ENCODE measurements at regions not wholly inside any gene's neighbourhood (a gene's known extent, or its start where the extent isn't known, plus 50 kb on each side); places are given as distances from the start of the nearest gene placed in this dataset.
"Not testable (repeated sequence)": the region's sequence is repeated elsewhere in the genome, so short reads cannot be mapped to it uniquely, and the experiment has no call there.

DNA sequence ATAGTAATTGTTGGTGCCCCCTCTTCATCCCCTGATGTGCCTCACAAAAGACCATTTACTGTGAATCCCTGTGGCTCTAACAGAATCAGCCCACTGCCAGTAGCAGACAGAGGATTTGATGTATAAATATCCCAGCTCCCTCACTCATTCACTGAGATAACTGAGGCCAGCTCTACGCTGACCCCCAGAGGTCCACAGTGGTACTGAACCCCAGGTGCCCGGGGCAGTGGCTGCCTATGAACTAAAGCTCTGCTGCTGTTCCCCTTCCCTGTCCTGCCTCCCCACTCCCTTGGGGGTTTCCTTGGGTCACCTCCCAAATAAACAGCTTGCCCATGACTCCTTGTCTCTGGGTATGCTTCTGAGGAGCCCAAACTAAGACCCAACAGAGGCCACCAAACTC, 295.8 kb downstream of the FOXL1 start:
- DNase-seq, result peak; percentile 43

- DNase-seq, result no peak
Observed at GRCh38 chr16:86876499-86876898, 298.1 kb downstream of the FOXL1 start.

DNA sequence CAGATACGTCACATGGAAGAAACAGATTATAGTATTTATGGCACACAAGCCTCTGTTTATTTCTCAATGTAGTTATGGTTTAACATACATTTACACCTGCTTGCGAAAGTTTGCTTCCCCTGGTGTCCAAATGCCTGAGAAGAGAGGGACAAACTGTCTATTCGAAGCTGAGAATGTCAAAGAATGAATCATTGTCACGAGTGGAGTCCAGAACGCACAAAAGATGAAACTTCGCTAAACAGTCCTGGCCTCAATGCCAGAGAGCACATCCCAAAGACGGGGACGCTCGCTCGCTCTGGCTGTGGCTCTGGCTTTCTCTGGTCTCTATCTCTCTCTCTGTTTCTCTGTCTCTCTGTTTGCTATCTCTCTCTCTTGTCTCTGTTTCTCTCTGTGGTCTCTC, 298.8 kb downstream of the FOXL1 start:
- no peak for DNase-seq

DNA sequence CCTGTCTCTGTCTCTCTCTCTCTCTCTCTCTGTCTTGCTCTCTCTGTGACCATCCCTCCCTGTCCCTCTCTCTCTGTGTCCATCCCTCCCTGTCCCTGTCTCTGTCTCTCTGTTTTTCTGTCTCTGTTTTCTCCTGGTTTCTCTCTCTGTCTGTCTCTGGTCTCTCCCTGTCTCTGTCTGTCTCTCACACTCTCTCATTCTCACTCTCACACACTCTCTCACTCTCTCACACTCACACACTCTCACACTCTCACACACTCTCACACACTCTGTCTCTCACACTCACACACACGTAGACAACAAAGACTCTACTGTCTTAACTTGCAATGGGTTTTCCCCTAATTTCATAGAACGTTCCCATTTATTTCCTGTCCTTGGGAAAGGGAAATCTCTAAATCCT, 299.5 kb downstream of the FOXL1 start:
- no peak for DNase-seq

DNA sequence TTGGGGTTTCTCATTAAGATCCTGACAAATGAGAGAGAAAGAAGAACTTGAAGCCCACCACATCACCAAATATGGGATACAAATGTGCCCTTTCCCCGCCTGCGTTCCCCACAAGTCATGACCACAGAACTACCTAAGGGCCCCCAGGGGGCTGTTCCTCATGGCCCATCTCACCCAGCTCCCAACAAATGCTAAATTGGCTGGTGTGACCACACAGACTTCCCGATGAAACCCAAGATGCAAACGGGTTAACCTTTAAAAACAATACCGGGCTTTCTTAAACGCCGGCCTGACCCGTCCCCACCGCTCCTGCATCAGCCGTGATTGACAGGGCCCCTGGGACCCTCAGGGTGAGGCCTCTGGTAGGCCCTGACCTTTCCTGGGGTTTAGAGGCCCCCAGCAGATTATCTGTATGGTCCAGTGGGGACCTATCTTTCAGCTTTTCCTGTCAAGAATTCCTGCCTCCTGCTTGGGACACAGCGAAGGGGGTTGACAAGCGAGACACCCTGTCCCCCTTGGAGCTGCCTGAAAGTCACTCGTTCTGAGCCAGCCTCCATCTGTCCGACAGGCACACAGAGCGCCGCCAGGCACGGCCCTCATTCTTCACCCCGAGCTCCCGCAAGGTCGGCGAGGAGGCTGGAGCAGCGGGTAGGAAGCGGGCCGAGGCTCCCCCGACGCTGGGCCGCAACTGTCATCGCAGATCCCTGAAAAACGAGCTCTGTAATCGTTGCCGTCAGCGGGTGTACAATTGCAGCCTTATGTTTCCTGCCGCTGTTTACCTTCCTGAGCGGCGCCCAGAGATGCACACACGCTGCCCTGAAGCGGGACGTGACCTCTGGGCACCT, 300.1 kb downstream of the FOXL1 start:
- DNase-seq, result peak; percentile 2

- DNase-seq, result no peak
Observed at GRCh38 chr16:86879268-86879667, 300.9 kb downstream of the FOXL1 start.

DNA sequence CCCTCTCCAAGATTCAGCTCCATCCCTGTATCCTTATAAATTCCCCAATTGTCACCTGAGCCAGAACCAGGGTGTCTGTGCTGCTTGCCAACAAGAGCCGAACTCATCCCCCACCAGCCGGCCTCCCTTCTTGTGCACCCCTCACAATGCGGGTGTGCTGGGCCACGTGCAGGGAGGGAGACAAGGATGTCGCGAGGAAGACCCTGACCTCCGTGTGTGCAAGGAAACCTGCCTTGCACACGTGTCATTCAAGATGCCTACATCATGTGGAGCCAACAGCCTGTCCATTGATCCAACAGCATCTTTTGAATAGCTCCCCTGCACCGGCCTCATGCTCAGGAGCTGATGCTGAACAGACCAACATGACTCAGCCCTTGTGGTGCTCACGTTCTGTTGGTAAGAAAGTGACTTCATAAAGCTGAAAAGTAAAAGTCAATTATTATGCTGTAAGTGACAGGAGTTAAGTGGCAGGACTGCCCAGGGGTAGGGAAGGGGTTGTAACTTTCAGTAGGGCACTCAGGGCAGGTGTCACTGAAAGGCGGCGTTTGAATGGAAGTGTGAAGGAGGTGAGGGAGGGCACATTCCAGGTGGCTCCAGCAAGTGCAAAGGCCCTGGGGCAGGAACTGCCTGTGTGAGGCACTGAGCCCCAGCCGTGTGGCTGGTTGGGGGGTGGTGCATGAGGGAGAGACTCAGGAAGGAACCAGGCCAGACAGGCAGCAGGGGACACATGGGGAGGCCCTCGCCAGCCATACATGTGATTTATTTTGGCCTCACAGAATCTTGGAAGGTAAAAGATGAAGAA, 302.2 kb downstream of the FOXL1 start:
- no peak for DNase-seq

DNA sequence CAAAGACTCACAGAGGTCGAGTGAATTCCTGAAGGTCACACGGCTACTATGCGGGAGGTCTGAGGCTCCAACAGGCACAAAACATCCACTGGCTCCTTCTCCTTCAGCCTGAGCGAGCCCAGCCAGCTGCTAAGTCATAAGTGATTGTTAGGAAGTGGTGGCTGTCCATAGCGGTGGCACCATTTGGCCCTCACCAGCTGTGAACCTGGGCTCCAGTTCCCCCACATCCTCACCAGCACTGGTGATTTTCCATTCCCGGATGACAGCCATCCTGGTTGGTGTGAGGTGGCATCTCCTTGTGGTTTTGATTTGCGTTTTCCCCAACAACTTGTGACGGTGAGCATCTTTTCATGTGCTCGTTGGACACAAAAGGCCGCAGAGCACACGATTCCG, 302.8 kb downstream of the FOXL1 start:
- no peak for DNase-seq

- DNase-seq, result no peak
Observed at GRCh38 chr16:86881861-86882273, 303.5 kb downstream of the FOXL1 start.

GRCh38 chr16:86882586-86883280, 304.4 kb downstream of the FOXL1 start:
- DNase-seq, result no peak

- no peak for DNase-seq
Observed at GRCh38 chr16:86883583-86884389, 305.4 kb downstream of the FOXL1 start.

GRCh38 chr16:86884390-86884650, 306.0 kb downstream of the FOXL1 start:
- DNase-seq, result no peak

- DNase-seq, result no peak
Observed at GRCh38 chr16:86885139-86885538, 306.8 kb downstream of the FOXL1 start.

DNA sequence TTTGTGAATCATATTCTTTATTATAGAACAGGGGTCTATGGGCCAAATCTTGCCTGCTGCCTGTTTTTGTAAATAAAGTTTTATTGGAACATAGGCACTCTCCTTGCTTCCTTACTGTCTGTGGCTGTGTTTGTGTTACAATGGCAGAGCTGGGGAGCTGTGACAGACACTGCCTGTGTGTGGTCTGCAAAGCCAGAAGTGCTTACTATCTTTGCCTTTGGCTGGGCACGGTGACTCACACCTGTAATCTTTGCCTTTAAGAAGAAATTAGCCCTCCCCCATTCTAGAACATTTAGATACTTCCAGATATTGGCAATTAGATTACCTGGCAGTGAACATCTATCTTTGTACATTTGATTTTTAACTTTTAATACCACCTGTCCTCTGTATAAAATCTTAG, 308.3 kb downstream of the FOXL1 start:
- no peak for DNase-seq

GRCh38 chr16:86887416-86887815, 309.1 kb downstream of the FOXL1 start:
- no peak for DNase-seq

GRCh38 chr16:86888231-86889053, 310.1 kb downstream of the FOXL1 start:
- DNase-seq, result no peak

DNA sequence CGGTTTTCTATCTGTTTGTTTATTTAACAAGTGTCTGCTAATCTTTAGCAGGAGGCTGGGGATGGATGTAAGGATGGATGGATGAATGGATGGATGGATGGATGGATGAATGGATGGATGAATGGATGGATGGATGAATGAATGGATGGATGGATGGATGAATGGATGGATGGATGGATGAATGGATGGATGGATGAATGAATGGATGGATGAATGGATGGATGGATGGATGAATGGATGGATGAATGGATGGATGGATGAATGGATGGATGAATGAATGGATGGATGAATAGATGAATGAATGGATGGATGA, 310.7 kb downstream of the FOXL1 start:
- not testable (repeated sequence) for DNase-seq

DNA sequence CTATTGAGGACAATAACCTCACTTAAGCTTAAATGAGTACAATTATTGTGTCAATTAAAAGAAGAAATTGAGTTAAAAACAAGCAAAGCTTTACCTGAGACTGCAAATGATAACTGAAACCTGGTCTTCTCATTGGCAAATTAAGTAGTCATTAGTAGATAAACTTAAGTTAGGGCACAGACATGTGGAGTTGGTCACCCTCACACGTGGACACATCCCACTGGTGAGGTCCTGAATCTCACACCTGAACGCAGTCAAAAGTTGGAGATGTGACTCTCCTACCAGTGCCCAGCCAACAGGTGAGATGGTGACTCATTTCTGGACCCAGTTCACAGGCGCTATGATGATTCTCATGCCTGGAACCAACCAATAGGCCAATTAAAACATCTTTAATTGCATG, 311.6 kb downstream of the FOXL1 start:
- DNase-seq, result no peak

GRCh38 chr16:86891121-86891520, 312.8 kb downstream of the FOXL1 start:
- no peak for DNase-seq

DNA sequence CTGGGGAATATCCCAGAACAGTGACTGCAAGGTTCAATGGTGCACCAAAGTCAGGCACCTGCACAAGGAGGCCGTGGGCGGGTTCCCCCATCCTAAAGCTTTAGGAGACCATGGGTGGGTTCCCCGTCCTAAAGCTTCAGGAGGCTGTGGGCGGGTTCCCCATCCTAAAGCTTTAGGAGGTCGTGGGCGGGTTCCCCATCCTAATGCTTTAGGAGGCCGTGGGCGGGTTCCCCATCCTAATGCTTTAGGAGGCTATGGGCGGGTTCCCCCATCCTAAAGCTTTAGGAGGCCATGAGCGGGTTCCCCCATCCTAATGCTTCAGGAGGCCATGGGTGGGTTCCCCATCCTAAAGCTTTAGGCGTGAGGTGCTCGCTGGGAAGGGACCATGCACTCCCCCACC, 313.3 kb downstream of the FOXL1 start:
- no peak for DNase-seq

DNA sequence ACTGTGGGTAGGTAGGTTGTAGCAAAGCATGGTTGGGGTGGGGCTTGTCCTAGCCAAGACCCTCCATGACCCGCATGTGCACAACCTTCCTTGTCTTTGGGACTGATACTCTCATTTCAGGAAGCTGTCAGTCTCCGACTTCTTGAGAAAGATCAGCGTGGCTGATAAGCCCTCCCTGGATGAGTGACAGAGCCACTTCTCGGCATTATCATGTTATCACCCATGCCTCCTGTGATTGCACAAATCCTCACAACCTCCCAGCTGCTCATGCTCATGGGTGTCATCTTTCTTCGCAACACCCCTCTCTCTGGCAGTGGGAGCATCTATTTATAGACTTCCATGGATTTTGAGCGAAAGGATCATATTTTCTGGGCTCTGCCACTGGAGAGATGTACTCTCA, 314.2 kb downstream of the FOXL1 start:
- peak; percentile 11 for DNase-seq

GRCh38 chr16:86893506-86893905, 315.2 kb downstream of the FOXL1 start:
- no peak for DNase-seq
